NOMO-1 (cell line): ENCODE measurements at regions not wholly inside any gene's neighbourhood (a gene's known extent, or its start where the extent isn't known, plus 50 kb on each side); places are given as distances from the start of the nearest gene placed in this dataset.

Experiments used
- DNase-seq, 2 experiments: peaks; one replicate each; lab custom pipeline; 2025; ENCODE audit not compliant: unreplicated experiment in 2 of 2; lab: John Stamatoyannopoulos, UW

DNA sequence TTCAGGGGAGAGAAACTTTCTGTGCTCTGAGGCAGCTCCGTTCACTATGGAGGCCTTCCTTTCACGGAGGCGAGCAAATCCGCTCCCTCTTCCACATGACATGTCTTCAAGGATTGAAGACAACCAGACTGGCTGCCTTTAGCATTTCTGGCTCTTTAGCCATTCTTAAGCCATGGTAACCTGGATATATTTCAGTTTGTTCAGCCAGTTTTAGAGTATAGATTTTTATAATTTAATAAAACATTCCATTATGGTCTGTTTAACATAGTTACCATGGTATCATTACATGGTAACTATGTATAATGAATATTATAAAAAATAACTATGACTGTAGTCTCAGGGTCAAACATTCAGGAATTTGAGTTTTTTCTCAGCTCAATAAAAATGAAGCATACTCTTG, 54.2 kb upstream of the NFIA start:
- DNase-seq, result no peak

GRCh38 chr1:61018068-61018467, 64.3 kb upstream of the NFIA start:
- DNase-seq, result peak in 1 of 2 experiments; percentile 25

DNA sequence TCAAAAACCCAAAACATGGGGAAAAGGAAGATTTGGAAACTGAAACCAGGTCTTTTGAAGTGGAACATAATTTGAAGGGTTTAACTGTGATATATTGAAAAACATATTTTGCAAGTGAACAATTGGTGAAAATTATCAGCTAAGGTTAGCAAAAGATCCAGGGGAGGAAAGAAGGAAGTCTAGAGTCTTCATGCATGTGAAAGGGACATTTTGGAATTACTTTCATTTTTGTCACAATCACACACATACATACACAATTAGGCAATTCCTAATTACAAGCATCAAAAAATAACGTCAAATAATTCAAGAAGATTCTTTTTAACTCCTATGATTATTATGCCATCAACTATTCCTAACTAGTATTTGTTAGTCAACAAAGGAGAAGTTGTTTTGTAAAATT, 64.7 kb upstream of the NFIA start:
- no peak for DNase-seq

GRCh38 chr1:61013946-61014667, 68.3 kb upstream of the NFIA start:
- DNase-seq, result no peak

GRCh38 chr1:61013189-61013945, 69.0 kb upstream of the NFIA start:
- no peak for DNase-seq

DNA sequence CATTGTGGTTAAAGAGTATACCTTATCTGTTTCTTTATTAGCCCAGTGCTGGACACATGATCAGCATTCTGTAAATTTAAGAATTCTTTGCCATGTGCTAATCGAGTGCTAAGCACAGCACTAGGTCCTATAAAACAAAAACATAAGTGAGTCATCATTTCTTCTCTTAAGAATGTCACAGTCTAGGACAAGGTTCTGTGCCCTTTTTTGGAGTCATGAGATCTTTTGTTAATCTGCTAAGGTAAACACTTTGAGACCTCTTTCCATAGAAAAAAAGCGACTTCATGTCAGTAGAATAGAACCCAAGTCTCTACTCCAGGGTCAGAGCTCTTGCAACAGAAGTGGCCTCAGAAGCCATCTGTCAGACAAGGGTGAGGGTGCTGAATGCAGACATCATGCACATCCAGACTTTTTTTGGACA, 70.0 kb upstream of the NFIA start:
- DNase-seq, result no peak

DNA sequence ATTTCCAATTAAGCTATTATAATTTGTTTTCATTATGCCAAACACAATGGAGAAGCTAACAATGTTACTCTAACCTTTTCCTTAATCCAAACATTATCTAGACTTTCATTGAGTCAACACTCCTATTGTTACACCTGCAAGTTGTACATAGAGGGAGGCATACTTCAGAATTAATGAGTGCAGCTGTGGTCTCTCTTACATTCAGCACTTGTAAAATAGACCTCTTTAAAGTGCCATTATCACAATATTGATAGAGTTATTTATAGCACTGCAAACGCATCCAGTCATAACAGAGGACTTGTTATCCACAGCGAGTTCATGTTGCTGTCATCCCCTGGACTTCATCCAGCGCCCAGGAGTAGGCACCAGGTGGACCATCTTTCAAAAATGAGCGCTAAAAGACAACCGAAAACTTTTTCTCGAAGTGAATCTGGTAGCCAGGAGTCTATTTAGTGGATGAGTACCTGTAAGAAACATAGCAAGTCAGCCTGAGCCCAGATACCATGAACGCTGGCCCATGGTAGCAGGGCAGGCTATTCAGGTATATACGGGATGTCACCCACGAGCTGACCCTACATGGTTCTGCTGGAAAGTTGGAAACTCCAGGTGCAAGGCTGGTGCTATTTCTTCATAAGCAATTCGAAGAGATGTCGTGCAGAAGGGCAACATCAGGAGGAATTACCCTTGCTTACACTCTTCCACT, 70.6 kb upstream of the NFIA start:
- no peak for DNase-seq

DNA sequence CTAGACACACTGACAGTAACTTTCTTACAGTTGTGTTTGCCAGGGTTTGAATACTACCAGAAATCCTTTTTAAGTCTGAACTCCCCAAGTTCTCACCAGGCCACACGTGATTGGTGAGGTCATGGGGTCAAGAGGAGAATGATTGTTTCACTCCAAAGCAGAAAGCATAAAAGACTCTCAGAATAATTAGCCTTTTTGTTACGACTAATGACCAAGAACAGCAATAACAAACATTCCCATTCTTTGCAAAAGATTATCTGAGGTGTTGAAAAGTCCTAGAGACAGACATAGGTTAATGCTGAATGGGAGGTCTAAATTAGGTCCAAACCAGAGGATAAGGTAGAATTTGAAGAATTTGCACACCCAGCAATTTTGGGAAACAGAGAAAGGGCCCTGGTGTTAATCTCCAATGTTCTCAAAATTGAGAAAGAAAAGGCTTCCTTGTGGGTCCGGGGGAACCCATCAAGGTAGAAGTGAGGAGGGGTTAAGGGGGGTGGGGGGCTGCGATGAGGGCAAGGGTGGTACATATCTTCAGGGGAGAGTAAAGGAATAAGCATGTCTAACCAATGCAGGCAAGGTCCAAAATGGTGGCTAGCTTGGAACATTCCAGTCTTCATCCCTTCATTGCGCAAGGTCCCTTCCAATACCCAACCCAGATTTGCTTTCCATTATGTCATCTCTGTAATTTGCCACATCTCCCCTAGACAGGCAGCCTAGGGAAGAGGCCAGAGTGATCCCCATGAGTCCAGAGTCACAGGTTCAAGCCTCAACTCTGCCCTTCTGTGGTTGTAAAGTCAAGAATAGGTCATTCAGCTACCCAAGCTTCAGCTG, 74.6 kb upstream of the NFIA start:
- no peak for DNase-seq

DNA sequence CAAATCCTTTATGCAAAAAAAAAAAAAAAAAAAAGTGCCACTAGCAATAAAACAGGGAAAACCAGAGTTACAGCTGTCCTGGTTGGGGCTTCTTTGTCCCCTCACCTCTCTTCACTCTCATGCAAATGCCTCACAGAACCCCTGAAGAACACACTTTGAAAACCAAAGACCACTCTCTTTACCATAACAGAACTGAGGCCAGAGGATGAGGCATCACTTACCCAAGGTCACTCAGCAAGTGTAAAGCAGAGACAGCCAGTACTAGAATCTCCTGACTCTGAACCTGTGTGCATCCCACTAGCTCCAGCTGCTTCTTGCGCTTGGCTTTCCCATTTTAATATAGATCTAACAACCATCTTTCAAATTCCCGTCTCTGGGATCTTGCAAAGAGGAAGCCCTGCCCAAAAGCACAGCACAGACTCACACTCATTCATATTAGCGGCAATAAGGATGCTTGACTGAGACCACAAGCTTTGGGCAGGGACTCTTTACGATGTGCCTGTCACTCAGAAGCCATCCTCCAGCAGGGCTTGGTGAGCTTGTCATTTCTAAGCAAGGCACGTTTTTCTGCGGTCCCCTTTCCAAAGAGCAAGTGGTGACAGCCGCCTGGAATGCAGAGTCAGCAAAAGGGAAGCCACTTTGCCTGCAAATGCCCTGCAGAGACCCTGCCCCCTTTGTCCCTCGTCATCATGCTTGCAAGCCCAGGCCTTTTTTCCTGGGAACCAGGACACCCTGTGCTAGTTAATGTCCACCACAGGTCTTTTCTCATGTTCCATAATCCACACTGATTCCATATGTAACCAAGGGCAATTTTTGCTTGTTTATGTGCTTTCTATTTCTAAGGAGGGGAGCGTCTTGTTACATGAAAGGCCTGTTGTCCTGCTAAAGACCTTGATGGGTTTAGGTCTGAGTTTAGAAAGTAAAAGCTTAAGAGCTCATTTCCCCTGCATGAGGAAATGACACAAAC, 76.5 kb upstream of the NFIA start:
- DNase-seq, result no peak

DNA sequence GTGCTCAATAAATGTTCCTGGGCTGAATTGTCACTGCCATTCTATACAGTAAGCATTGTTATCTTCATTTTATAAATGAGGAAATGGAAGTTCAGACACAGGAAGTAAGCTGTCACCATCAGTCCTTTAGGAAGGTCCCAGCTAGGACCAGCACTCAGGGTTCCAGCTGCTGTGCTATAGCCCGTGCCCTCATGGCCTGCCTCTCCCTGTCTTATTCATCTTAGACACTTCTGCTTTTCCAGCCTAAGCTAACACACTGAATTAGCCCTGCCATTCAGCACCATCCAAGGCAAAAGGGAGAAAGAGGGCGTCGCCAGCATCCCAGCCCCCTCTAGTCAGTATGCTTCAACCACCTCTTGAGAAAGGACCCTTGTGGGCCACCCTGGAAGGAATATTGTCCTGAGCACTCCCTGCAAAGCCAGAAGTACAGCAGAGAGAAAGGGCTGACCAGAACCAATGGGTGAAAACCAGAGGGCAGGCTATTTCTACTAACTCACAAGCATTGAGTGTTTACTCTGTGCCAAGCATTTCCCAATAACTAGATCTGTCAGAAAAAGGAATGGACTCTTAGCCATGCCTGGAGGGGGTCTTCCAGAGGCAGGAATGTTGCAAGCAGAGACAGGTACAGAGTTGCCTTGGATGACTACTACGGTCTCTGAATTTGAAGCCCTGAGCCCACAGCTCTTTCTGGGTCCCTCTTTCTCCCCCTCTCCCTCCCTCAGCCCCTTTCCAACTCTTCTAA, 77.9 kb upstream of the NFIA start:
- DNase-seq, result peak; percentile 19 to 47

GRCh38 chr1:61000327-61000726, 82.0 kb upstream of the NFIA start:
- DNase-seq, result no peak

DNA sequence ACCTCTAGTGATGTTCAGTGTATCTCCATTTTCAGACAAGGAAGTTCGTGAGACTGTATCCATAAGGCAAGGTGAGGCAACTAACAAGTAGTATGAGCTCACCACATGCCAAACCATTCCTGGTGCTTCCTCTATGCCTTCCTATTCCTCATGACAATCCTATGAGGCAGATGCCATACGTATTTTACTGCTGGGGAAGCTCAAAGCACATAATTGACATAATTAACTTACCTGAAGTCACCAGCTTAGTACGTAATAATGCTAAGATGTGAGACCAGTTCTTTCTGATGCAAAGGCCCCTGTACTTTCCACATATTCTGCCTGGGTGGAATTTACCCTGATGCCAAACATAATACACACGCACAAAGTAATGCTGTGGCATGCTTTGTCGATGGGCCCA, 83.6 kb upstream of the NFIA start:
- DNase-seq, result no peak

DNA sequence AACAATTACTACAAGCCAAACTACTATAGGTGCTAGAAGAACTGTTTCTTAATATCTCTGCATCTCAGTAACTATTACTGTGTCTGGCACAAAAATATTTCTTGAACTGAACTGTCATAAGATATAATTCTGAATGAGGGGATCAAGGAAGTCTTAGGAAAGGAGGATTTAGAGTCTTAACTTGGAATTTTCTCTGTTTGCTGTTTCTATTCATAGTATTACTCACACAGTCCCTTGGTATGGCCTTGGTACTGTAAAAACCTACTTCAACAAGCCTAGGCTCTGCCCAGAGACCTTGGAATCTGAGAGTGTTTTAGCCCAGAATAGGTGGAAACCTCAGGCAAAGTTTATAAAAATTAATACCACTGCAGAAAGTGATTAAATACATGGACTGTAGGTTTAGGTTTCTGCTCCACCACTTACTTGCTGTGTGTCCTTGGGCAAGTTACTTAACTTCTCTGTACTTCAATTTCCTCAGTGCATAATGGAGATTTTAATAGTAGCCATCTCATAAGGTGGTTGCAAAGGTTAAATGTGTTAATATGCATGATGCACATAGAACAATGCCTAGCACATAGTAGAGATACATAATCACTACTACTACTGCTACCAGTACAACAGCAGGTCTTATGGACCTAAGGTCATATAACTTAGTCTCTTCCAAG, 87.4 kb upstream of the NFIA start:
- DNase-seq, result no peak

- no peak for DNase-seq
Observed at GRCh38 chr1:60994369-60994768, 88.0 kb upstream of the NFIA start.

- DNase-seq, result no peak
Observed at GRCh38 chr1:60992165-60992564, 90.2 kb upstream of the NFIA start.

GRCh38 chr1:60990714-60991090, 91.7 kb upstream of the NFIA start:
- DNase-seq, result no peak

GRCh38 chr1:60989749-60990713, 92.3 kb upstream of the NFIA start:
- DNase-seq, result no peak
